ENCODE measurements at regions not wholly inside any gene's neighbourhood (a gene's known extent, or its start where the extent isn't known, plus 50 kb on each side); places are given as distances from the start of the nearest gene placed in this dataset.
A peak's percentile ranks its signal among the peaks of the same experiment; 100 is the strongest.

GRCh38 chr15:44861439-44861910 is 95.0 kb upstream of the TERB2 start:
- ATAC-seq: peak; percentile 77
- intact Hi-C loops (cut with micrococcal nuclease): no loop called here
- ChIA-PET POLR2A (no interaction called here), CTCF (ENCODE audit: low intra/inter-chr PET ratio) (no interaction called here)
- H3K9me3 ChIP-seq (replicated peaks; ENCODE audit: control insufficient read depth, insufficient read depth, low read depth, low read length): peaks cover 5% of the 10 kb centered on the region; the same call in 1 of the 2 replicates
- FAIRE-seq: no peak
- peak overlapping the region; percentile 48 for H2AFZ ChIP-seq (ENCODE audit: low read depth, low read length)
- no peak overlapping the region for H3K27ac ChIP-seq (ENCODE audit: extremely low read depth, low read depth, low read length)
- peaks cover 5 to 6% of the 10 kb centered on the region in 2 experiments; a peak in 4 of 5 replicates for H3K4me1 ChIP-seq (replicated peaks in 1 of 2; ENCODE audit: control insufficient read depth in 2 of 2, insufficient read depth in 2 of 2, low read length in 2 of 2)
- DNase-seq (ENCODE audit: extremely low read depth in 1 of 4, low spot score in 3 of 4): peak; percentile 37 to 57 (median 48)
- in situ Hi-C loops (cut with MboI): no loop called here
- no peak overlapping the region for H3K4me3 ChIP-seq
- no peak overlapping the region; the same call in 1 of the 2 replicates for H3K4me2 ChIP-seq (ENCODE audit: insufficient read depth, low read length)
- WGBS (ENCODE audit: insufficient coverage, low coverage, missing lambda C conversion rate): 33% methylated on average over 13 of the region's 14 CpGs
- H3K36me3 ChIP-seq (ENCODE audit: control insufficient read depth, insufficient read depth, low read length): no peaks in the 10 kb centered on the region
- no peaks in the 10 kb centered on the region for H3K79me2 ChIP-seq (ENCODE audit: control insufficient read depth, insufficient read depth, low read length)
- H3K9ac ChIP-seq (ENCODE audit: insufficient read depth in 1 of 2, low read depth in 2 of 2, low read length in 2 of 2): no peak overlapping the region; a peak in 1 of 4 replicates
- no peaks in the 10 kb centered on the region for H3K27me3 ChIP-seq (ENCODE audit: control insufficient read depth in 2 of 2, insufficient read depth in 2 of 2, low read length in 2 of 2)
- no peaks in the 10 kb centered on the region for H4K20me1 ChIP-seq (replicated peaks; ENCODE audit: control insufficient read depth, insufficient read depth, low read length)
- BruUV-seq (replicated peaks): no TSS peak
- H3K9me1 ChIP-seq (ENCODE audit: control insufficient read depth, insufficient read depth, low read length): no peaks in the 10 kb centered on the region
- TF ChIP-seq TCF3 (CRISPR knock-in tag; IDR thresholded peaks at IDR 0.05) (peak; percentile 64; the same call in 1 of the 2 replicates), RBFOX2 (IDR thresholded peaks at IDR 0.05; ENCODE audit: low read depth, low read length) (peak; percentile 21; the same call in 1 of the 2 replicates), YY1 (IDR thresholded peaks at IDR 0.05; ENCODE audit: borderline replicate concordance in 1 of 3, control insufficient read depth in 1 of 3, extremely low read depth in 1 of 3, insufficient read depth in 3 of 3, insufficient read length in 1 of 3, insufficient replicate concordance in 2 of 3, low read depth in 1 of 3, low read length in 2 of 3) (peak in 1 of 3 experiments; percentile 15), PML (IDR thresholded peaks at IDR 0.05; ENCODE audit: low read length) (no peak), HDAC6 (IDR thresholded peaks at IDR 0.05; ENCODE audit: low read depth, low read length) (no peak), CBFA2T3 (IDR thresholded peaks at IDR 0.05) (peak; percentile 31; the same call in 1 of the 2 replicates), POLR3A (IDR thresholded peaks at IDR 0.05; ENCODE audit: borderline replicate concordance, extremely low read depth, insufficient read depth, insufficient read length) (no peak), FOSL1 (tag; conservative IDR thresholded peaks at IDR 0.05) (peak; percentile 57), ZBED1 (IDR thresholded peaks at IDR 0.05) (no peak), RUNX1 (IDR thresholded peaks at IDR 0.05; ENCODE audit: low read depth) (no peak), KLF16 (IDR thresholded peaks at IDR 0.05) (no peak), CHD1 (IDR thresholded peaks at IDR 0.05; ENCODE audit: low read length) (no peak)
- TF ChIP-seq, protein P1, sequence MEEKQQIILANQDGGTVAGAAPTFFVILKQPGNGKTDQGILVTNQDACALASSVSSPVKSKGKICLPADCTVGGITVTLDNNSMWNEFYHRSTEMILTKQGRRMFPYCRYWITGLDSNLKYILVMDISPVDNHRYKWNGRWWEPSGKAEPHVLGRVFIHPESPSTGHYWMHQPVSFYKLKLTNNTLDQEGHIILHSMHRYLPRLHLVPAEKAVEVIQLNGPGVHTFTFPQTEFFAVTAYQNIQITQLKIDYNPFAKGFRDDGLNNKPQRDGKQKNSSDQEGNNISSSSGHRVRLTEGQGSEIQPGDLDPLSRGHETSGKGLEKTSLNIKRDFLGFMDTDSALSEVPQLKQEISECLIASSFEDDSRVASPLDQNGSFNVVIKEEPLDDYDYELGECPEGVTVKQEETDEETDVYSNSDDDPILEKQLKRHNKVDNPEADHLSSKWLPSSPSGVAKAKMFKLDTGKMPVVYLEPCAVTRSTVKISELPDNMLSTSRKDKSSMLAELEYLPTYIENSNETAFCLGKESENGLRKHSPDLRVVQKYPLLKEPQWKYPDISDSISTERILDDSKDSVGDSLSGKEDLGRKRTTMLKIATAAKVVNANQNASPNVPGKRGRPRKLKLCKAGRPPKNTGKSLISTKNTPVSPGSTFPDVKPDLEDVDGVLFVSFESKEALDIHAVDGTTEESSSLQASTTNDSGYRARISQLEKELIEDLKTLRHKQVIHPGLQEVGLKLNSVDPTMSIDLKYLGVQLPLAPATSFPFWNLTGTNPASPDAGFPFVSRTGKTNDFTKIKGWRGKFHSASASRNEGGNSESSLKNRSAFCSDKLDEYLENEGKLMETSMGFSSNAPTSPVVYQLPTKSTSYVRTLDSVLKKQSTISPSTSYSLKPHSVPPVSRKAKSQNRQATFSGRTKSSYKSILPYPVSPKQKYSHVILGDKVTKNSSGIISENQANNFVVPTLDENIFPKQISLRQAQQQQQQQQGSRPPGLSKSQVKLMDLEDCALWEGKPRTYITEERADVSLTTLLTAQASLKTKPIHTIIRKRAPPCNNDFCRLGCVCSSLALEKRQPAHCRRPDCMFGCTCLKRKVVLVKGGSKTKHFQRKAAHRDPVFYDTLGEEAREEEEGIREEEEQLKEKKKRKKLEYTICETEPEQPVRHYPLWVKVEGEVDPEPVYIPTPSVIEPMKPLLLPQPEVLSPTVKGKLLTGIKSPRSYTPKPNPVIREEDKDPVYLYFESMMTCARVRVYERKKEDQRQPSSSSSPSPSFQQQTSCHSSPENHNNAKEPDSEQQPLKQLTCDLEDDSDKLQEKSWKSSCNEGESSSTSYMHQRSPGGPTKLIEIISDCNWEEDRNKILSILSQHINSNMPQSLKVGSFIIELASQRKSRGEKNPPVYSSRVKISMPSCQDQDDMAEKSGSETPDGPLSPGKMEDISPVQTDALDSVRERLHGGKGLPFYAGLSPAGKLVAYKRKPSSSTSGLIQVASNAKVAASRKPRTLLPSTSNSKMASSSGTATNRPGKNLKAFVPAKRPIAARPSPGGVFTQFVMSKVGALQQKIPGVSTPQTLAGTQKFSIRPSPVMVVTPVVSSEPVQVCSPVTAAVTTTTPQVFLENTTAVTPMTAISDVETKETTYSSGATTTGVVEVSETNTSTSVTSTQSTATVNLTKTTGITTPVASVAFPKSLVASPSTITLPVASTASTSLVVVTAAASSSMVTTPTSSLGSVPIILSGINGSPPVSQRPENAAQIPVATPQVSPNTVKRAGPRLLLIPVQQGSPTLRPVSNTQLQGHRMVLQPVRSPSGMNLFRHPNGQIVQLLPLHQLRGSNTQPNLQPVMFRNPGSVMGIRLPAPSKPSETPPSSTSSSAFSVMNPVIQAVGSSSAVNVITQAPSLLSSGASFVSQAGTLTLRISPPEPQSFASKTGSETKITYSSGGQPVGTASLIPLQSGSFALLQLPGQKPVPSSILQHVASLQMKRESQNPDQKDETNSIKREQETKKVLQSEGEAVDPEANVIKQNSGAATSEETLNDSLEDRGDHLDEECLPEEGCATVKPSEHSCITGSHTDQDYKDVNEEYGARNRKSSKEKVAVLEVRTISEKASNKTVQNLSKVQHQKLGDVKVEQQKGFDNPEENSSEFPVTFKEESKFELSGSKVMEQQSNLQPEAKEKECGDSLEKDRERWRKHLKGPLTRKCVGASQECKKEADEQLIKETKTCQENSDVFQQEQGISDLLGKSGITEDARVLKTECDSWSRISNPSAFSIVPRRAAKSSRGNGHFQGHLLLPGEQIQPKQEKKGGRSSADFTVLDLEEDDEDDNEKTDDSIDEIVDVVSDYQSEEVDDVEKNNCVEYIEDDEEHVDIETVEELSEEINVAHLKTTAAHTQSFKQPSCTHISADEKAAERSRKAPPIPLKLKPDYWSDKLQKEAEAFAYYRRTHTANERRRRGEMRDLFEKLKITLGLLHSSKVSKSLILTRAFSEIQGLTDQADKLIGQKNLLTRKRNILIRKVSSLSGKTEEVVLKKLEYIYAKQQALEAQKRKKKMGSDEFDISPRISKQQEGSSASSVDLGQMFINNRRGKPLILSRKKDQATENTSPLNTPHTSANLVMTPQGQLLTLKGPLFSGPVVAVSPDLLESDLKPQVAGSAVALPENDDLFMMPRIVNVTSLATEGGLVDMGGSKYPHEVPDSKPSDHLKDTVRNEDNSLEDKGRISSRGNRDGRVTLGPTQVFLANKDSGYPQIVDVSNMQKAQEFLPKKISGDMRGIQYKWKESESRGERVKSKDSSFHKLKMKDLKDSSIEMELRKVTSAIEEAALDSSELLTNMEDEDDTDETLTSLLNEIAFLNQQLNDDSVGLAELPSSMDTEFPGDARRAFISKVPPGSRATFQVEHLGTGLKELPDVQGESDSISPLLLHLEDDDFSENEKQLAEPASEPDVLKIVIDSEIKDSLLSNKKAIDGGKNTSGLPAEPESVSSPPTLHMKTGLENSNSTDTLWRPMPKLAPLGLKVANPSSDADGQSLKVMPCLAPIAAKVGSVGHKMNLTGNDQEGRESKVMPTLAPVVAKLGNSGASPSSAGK (IDR thresholded peaks at IDR 0.05): peak; percentile 66

All from K562 (cell line).